GM21619 (cell line): ENCODE measurements at regions not wholly inside any gene's neighbourhood (a gene's known extent, or its start where the extent isn't known, plus 50 kb on each side); places are given as distances from the start of the nearest gene placed in this dataset.

Experiments
- ATAC-seq: cut with Tn5 transposase; IDR thresholded peaks from one replicate; pipeline ENCODE4 v1.9.1; 2021; ENCODE audit not compliant: unreplicated experiment

GRCh38 chr5:168217497-168217896, 73.9 kb upstream of the WWC1 start:
- no peak for ATAC-seq

- no peak for ATAC-seq
Observed at GRCh38 chr5:168218746-168219145, 72.7 kb upstream of the WWC1 start.

- peak; percentile 94 for ATAC-seq
Observed at GRCh38 chr5:168219515-168220410, 71.7 kb upstream of the WWC1 start.

GRCh38 chr5:168224085-168224484, 67.4 kb upstream of the WWC1 start:
- ATAC-seq: no peak

GRCh38 chr5:168226012-168226411, 65.4 kb upstream of the WWC1 start:
- no peak for ATAC-seq

- ATAC-seq: no peak
Observed at GRCh38 chr5:168227001-168227400, 64.4 kb upstream of the WWC1 start.

- ATAC-seq: peak; percentile 100
Observed at GRCh38 chr5:168227973-168228615, 63.4 kb upstream of the WWC1 start.

- ATAC-seq: no peak
Observed at GRCh38 chr5:168228668-168229067, 62.8 kb upstream of the WWC1 start.

GRCh38 chr5:168234133-168234532, 57.3 kb upstream of the WWC1 start:
- ATAC-seq: no peak

GRCh38 chr5:168238463-168238862, 53.0 kb upstream of the WWC1 start:
- no peak for ATAC-seq

- ATAC-seq: no peak
Observed at GRCh38 chr5:168239325-168239724, 52.1 kb upstream of the WWC1 start.
